Neural cell (in vitro differentiated cells): ENCODE measurements at regions not wholly inside any gene's neighbourhood (a gene's known extent, or its start where the extent isn't known, plus 50 kb on each side); places are given as distances from the start of the nearest gene placed in this dataset.

Source experiments
- H2AFZ ChIP-seq: fragments of 200-600, 300-800 bp; sonication (generic), shearing (Covaris generic); 2 replicates; pipeline ENCODE4 v1.6.0; 2014; ENCODE audit warnings: low read depth, mild to moderate bottlenecking, antibody characterized with exemption, low read length, moderate library complexity
- H3F3A ChIP-seq: fragments of 200-600 bp; shearing (Covaris generic); 2 replicates; pipeline ENCODE4 v1.6.1; 2016; ENCODE audit warnings: mild to moderate bottlenecking, moderate library complexity, mixed read lengths, antibody characterized with exemption, low read length; ENCODE audit not compliant: insufficient read depth, poor library complexity, severe bottlenecking
- H3K27ac ChIP-seq: fragments of 200-600, 300-800 bp; sonication (generic), shearing (Covaris generic); 2 replicates; pipeline ENCODE4 v1.5.1; 2014; ENCODE audit warnings: mild to moderate bottlenecking, low read length, moderate library complexity
- H3K27me3 ChIP-seq: fragments of 300-800, 200-600 bp; sonication (generic), shearing (Covaris generic); 2 replicates; pipeline ENCODE4 v1.6.0; 2014; ENCODE audit warnings: mild to moderate bottlenecking, low read depth, low read length, moderate library complexity; ENCODE audit not compliant: insufficient read depth
- H3K36me3 ChIP-seq: fragments of 300-800, 200-600 bp; sonication (generic), shearing (Covaris generic); 2 replicates; pipeline ENCODE4 v1.5.1; 2014; ENCODE audit warnings: mild to moderate bottlenecking, antibody characterized with exemption, low read length, moderate library complexity; ENCODE audit not compliant: insufficient read depth
- H3K4me2 ChIP-seq: fragments of 300-800, 200-600 bp; sonication (generic), shearing (Covaris generic); 2 replicates; pipeline ENCODE4 v1.6.0; 2014; ENCODE audit warnings: mild to moderate bottlenecking, low read length
- H3K4me3 ChIP-seq: fragments of 300-800, 200-600 bp; sonication (generic), shearing (Covaris generic); 2 replicates; pipeline ENCODE4 v1.5.1; 2014; ENCODE audit warnings: mild to moderate bottlenecking, low read length, moderate library complexity
- H3K79me2 ChIP-seq: fragments of 200-600 bp; shearing (Covaris generic); replicated peaks from 2 replicates; pipeline ENCODE4 v1.6.0; 2014; ENCODE audit warnings: mild to moderate bottlenecking, low read length, moderate library complexity; ENCODE audit not compliant: insufficient read depth
- H3K9ac ChIP-seq: fragments of 300-800, 200-600 bp; sonication (generic), shearing (Covaris generic); 2 replicates; pipeline ENCODE4 v1.6.1; 2016; ENCODE audit warnings: mild to moderate bottlenecking, low read length, mixed read lengths
- H3K9me2 ChIP-seq: fragments of 200-600 bp; shearing (Covaris generic); 2 replicates; pipeline ENCODE4 v1.6.1; 2016; ENCODE audit warnings: mild to moderate bottlenecking, low read length, mixed read lengths; ENCODE audit not compliant: insufficient read depth
- H3K9me3 ChIP-seq: fragments of 200-600, 300-800 bp; sonication (generic), shearing (Covaris generic); 2 replicates; pipeline ENCODE4 v1.6.1; 2016; ENCODE audit warnings: mild to moderate bottlenecking, mixed run types, low read length, moderate library complexity, mixed read lengths
- H4K20me1 ChIP-seq: fragments of 200-600 bp; shearing (Covaris generic); 2 replicates; pipeline ENCODE4 v1.6.1; 2016; ENCODE audit warnings: mild to moderate bottlenecking, mixed run types; ENCODE audit not compliant: insufficient read depth
- CTCF ChIP-seq: fragments of 450-650 bp; IDR thresholded peaks from 2 replicates; pipeline ENCODE4 v1.5.1; 2014; ENCODE audit warnings: antibody characterized with exemption, mild to moderate bottlenecking, moderate library complexity; ENCODE audit not compliant: poor library complexity, severe bottlenecking
- EP300 ChIP-seq: fragments of 450-650 bp; conservative IDR thresholded peaks from 2 replicates; pipeline ENCODE4 v1.6.1; 2014; ENCODE audit warnings: antibody characterized with exemption, mild to moderate bottlenecking, moderate library complexity; ENCODE audit not compliant: poor library complexity, severe bottlenecking
- EZH2 ChIP-seq: fragments of 200-600, 300-800 bp; shearing (Covaris generic), sonication (generic); IDR thresholded peaks from 2 replicates; pipeline ENCODE4 v1.6.1; 2014; ENCODE audit warnings: antibody characterized with exemption, low read length, borderline replicate concordance, mild to moderate bottlenecking; ENCODE audit not compliant: insufficient read depth, poor library complexity, severe bottlenecking
- MXI1 ChIP-seq: fragments of 450-650 bp; conservative IDR thresholded peaks from 2 replicates; pipeline ENCODE4 v1.6.1; 2014; ENCODE audit warnings: antibody characterized with exemption, mild to moderate bottlenecking; ENCODE audit not compliant: poor library complexity, severe bottlenecking
- POLR2AphosphoS5 ChIP-seq: IDR thresholded peaks from 2 replicates; pipeline ENCODE4 v1.6.1; 2012
- RAD21 ChIP-seq: fragments of 450-650 bp; conservative IDR thresholded peaks from 2 replicates; pipeline ENCODE4 v1.6.1; 2014; ENCODE audit warnings: antibody characterized with exemption, mild to moderate bottlenecking, moderate library complexity
- REST ChIP-seq: IDR thresholded peaks from 2 replicates; pipeline ENCODE4 v1.6.1; 2012; ENCODE audit warnings: borderline replicate concordance
- SMC3 ChIP-seq: fragments of 450-650 bp; conservative IDR thresholded peaks from 2 replicates; pipeline ENCODE4 v1.6.1; 2014; ENCODE audit warnings: antibody characterized with exemption, mild to moderate bottlenecking, moderate library complexity; ENCODE audit not compliant: poor library complexity
- TAF1 ChIP-seq: IDR thresholded peaks from 2 replicates; pipeline ENCODE4 v1.6.1; 2012; ENCODE audit warnings: low read depth

DNA sequence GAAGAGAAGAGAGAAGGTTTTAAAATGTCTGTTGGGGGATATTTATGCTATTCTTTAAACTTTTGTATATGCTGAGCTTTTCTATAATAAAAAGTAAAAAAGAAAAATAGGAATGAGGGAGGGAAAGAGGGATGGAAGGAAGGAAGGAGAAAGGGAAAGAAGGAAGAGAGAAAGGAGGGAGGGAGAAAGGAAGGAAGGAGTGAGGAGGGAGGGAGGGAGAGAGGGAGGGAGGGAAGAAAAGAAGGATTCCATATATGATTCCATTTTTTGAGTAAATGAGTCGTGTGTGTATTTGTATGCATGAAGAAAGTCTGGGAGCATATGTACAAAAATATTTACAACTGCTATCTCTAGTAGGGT, 120.9 kb upstream of the ZBTB40 start:
- Histone ChIP-seq H3K79me2 (no peaks in the 10 kb centered on the region), H4K20me1 (no peaks in the 10 kb centered on the region), H3K27ac (no peak overlapping the region), H3K9ac (no peak overlapping the region), H3K9me3 (no peaks in the 10 kb centered on the region), H3K27me3 (no peaks in the 10 kb centered on the region), H3F3A (no peaks in the 10 kb centered on the region), H3K4me3 (no peak overlapping the region), H3K9me2 (no peaks in the 10 kb centered on the region), H3K4me2 (no peak overlapping the region), H2AFZ (no peak overlapping the region), H3K36me3 (no peaks in the 10 kb centered on the region)
- TF ChIP-seq TAF1 (no peak), CTCF (no peak), EZH2 (no peak), SMC3 (no peak), REST (no peak), MXI1 (no peak), POLR2AphosphoS5 (no peak), EP300 (no peak), RAD21 (no peak)

DNA sequence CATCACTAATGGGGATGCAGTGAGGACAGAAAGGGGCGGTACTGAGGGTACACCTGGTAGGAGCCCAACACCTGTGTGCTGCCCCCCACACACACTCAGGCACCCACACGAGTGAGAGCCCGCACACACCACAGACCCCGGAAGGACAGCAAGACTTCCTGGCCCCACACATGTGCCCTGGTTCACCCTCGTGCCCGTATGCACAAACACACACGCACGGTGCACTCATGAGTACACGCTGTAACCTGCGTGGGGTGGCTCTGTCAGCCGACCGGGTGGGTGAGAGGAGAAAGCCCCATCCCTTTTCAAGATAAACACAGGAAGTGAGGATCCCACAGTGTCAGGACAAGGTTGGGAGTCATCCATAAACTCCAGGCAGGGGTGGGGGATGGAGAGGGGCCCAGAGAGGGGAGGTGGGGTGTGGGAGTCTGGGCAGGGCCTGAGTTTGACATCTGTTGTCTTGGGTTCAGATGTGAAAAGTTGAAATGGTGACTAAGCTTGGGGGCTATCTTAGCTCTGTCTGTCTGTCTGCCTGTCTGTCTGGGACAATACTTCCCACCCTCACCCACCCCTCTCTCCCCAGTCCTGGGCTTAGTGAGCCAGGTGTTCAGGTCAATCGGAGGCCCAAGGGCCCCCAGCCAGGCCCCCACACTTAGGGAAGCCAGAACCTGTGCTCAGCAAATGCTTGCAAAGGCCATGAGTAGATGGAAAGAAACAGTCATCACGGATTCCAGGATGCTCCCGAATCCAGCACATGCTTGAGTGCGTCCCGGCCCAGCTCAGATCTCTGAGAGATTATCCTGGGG, 119.8 kb upstream of the ZBTB40 start:
- Histone ChIP-seq H3K9ac (no peak overlapping the region), H3K27ac (no peak overlapping the region), H3K79me2 (no peaks in the 10 kb centered on the region), H3K4me2 (no peak overlapping the region), H3K9me3 (no peaks in the 10 kb centered on the region), H3K9me2 (no peaks in the 10 kb centered on the region), H2AFZ (no peak overlapping the region), H3K4me3 (no peak overlapping the region), H3K36me3 (no peaks in the 10 kb centered on the region), H4K20me1 (no peaks in the 10 kb centered on the region), H3K27me3 (no peaks in the 10 kb centered on the region), H3F3A (no peaks in the 10 kb centered on the region)
- TF ChIP-seq EZH2 = no peak
- TF ChIP-seq TAF1 = no peak
- no peak for TF ChIP-seq SMC3
- TF ChIP-seq MXI1 = no peak
- no peak for TF ChIP-seq POLR2AphosphoS5
- TF ChIP-seq CTCF = no peak
- TF ChIP-seq REST = no peak
- no peak for TF ChIP-seq RAD21
- TF ChIP-seq EP300 = no peak
